DND-41 (cell line): ENCODE measurements at regions not wholly inside any gene's neighbourhood (a gene's known extent, or its start where the extent isn't known, plus 50 kb on each side); places are given as distances from the start of the nearest gene placed in this dataset.

ENCODE experiments used
- CTCF ChIP-seq: IDR thresholded peaks from 2 replicates; pipeline ENCODE4 v1.5.1; 2012; ENCODE audit warnings: borderline replicate concordance, low read length, moderate library complexity, mild to moderate bottlenecking; ENCODE audit not compliant: poor library complexity, severe bottlenecking; ENCODE audit errors: extremely low read depth
- EZH2 ChIP-seq: IDR thresholded peaks from 3 replicates; pipeline ENCODE4 v1.6.1; 2012; ENCODE audit warnings: borderline replicate concordance, low read depth, mild to moderate bottlenecking, moderate library complexity, low read length, inconsistent platforms; ENCODE audit not compliant: severe bottlenecking

GRCh38 chr2:67251741-67252140 lies 145.4 kb upstream of the ETAA1 start:
- TF ChIP-seq CTCF (no peak), EZH2 (no peak)
